Right atrium auricular region (tissue), 2 donors: ENCODE measurements at regions not wholly inside any gene's neighbourhood (a gene's known extent, or its start where the extent isn't known, plus 50 kb on each side); places are given as distances from the start of the nearest gene placed in this dataset.

Source experiments
- DNase-seq: peaks from one replicate; pipeline ENCODE4 v3.0.0-alpha.2; 2019; ENCODE audit warnings: low spot score
- H3K27ac ChIP-seq, 2 donors: fragments of 200-600 bp; sonication (generic); 1 replicate in 1 of 2; 2 replicates in 1 of 2; pipeline ENCODE4 v1.5.1; 2016 to 2019
- H3K27me3 ChIP-seq, 2 donors: fragments of 200-600 bp; sonication (generic); one replicate each; pipeline versions ENCODE4 v1.5.1 to v1.6.0; 2017 to 2019
- H3K36me3 ChIP-seq: fragments of 200-600 bp; sonication (generic); one replicate; pipeline ENCODE4 v1.5.1; 2016
- H3K4me1 ChIP-seq, 2 donors: fragments of 200-600 bp; sonication (generic); one replicate each; pipeline versions ENCODE4 v1.5.1 to v1.6.0; 2017 to 2019
- H3K4me3 ChIP-seq, 2 donors: fragments of 200-600 bp; sonication (generic); 1 replicate in 1 of 2; 2 replicates in 1 of 2; pipeline ENCODE4 v1.5.1; 2017 to 2019; ENCODE audit warnings: mild to moderate bottlenecking in 1 of 2, moderate library complexity in 1 of 2
- H3K9me3 ChIP-seq, 2 donors: fragments of 200-600 bp; sonication (generic); one replicate each; pipeline ENCODE4 v1.5.1; 2019
- CTCF ChIP-seq, 2 donors: fragments of 200-600 bp; sonication (generic); IDR thresholded peaks; one replicate each; pipeline ENCODE4 v1.5.1; 2019; ENCODE audit warnings: antibody characterized with exemption in 2 of 2

GRCh38 chr7:145339319-145339718, 503.5 kb upstream of the TPK1 start:
- H3K9me3 ChIP-seq = no peaks in the 10 kb centered on the region
- no peaks in the 10 kb centered on the region for H3K4me1 ChIP-seq
- no peak for TF ChIP-seq CTCF (IDR thresholded peaks at IDR 0.05)
- no peaks in the 10 kb centered on the region for H3K36me3 ChIP-seq
- no peak for DNase-seq
- H3K27ac ChIP-seq = no peak overlapping the region
- no peaks in the 10 kb centered on the region for H3K27me3 ChIP-seq
- H3K4me3 ChIP-seq = no peak overlapping the region

GRCh38 chr7:145331522-145331921, 495.7 kb upstream of the TPK1 start:
- DNase-seq = no peak
- H3K9me3 ChIP-seq = no peaks in the 10 kb centered on the region
- no peak overlapping the region for H3K4me3 ChIP-seq
- H3K4me1 ChIP-seq = no peaks in the 10 kb centered on the region
- H3K27me3 ChIP-seq = no peaks in the 10 kb centered on the region
- H3K36me3 ChIP-seq = no peaks in the 10 kb centered on the region
- no peak overlapping the region for H3K27ac ChIP-seq
- TF ChIP-seq CTCF (IDR thresholded peaks at IDR 0.05) = no peak

GRCh38 chr7:145331076-145331475, 495.2 kb upstream of the TPK1 start:
- Histone ChIP-seq H3K9me3 (no peaks in the 10 kb centered on the region), H3K27ac (no peak overlapping the region), H3K4me3 (no peak overlapping the region), H3K36me3 (no peaks in the 10 kb centered on the region), H3K4me1 (no peaks in the 10 kb centered on the region), H3K27me3 (no peaks in the 10 kb centered on the region)
- DNase-seq = no peak
- no peak for TF ChIP-seq CTCF (IDR thresholded peaks at IDR 0.05)

- no peak for DNase-seq
- Histone ChIP-seq H3K36me3 (no peaks in the 10 kb centered on the region), H3K27ac (no peak overlapping the region), H3K27me3 (no peaks in the 10 kb centered on the region), H3K4me3 (no peak overlapping the region), H3K4me1 (no peaks in the 10 kb centered on the region), H3K9me3 (no peaks in the 10 kb centered on the region)
- TF ChIP-seq CTCF (IDR thresholded peaks at IDR 0.05) = no peak
These were observed 491.8 kb upstream of the TPK1 start for GRCh38 chr7:145327646-145328045.

- DNase-seq = no peak
- no peaks in the 10 kb centered on the region for H3K36me3 ChIP-seq
These were observed 488.2 kb upstream of the TPK1 start for GRCh38 chr7:145324081-145324480.

More at GRCh38 chr7:145324081-145324480, 488.2 kb upstream of the TPK1 start:
- no peak for TF ChIP-seq CTCF (IDR thresholded peaks at IDR 0.05)
- H3K27me3 ChIP-seq = no peaks in the 10 kb centered on the region
- H3K4me3 ChIP-seq = no peak overlapping the region
- no peak overlapping the region for H3K27ac ChIP-seq
- H3K9me3 ChIP-seq = no peaks in the 10 kb centered on the region
- no peaks in the 10 kb centered on the region for H3K4me1 ChIP-seq
